ENCODE measurements at regions not wholly inside any gene's neighbourhood (a gene's known extent, or its start where the extent isn't known, plus 50 kb on each side); places are given as distances from the start of the nearest gene placed in this dataset.
A peak's percentile ranks its signal among the peaks of the same experiment; 100 is the strongest.

- H3K4me3 ChIP-seq (replicated peaks; ENCODE audit: low read depth, low read length), result no peak overlapping the region
- DNase-seq (ENCODE audit: extremely low read depth, low read depth), result no peak
- TF ChIP-seq CTCF (IDR thresholded peaks at IDR 0.05; ENCODE audit: low read depth, low read length, missing control alignments), result no peak
Measured at GRCh38 chr11:116460156-116460920, 312.4 kb downstream of the BUD13 start.

- TF ChIP-seq CTCF (IDR thresholded peaks at IDR 0.05; ENCODE audit: low read depth, low read length, missing control alignments), result no peak
- H3K4me3 ChIP-seq (replicated peaks; ENCODE audit: low read depth, low read length), result no peak overlapping the region
- no peak for DNase-seq (ENCODE audit: extremely low read depth, low read depth)
Measured at GRCh38 chr11:116459185-116460045, 313.4 kb downstream of the BUD13 start.

GRCh38 chr11:116458546-116458945, 314.2 kb downstream of the BUD13 start:
- H3K4me3 ChIP-seq (replicated peaks; ENCODE audit: low read depth, low read length), result no peak overlapping the region
- DNase-seq (ENCODE audit: extremely low read depth, low read depth), result no peak
- TF ChIP-seq CTCF (IDR thresholded peaks at IDR 0.05; ENCODE audit: low read depth, low read length, missing control alignments), result no peak

GRCh38 chr11:116457336-116458007, 315.3 kb downstream of the BUD13 start:
- H3K4me3 ChIP-seq (replicated peaks; ENCODE audit: low read depth, low read length), result no peak overlapping the region
- no peak for DNase-seq (ENCODE audit: extremely low read depth, low read depth)
- no peak for TF ChIP-seq CTCF (IDR thresholded peaks at IDR 0.05; ENCODE audit: low read depth, low read length, missing control alignments)

- no peak for DNase-seq (ENCODE audit: extremely low read depth, low read depth)
- no peak for TF ChIP-seq CTCF (IDR thresholded peaks at IDR 0.05; ENCODE audit: low read depth, low read length, missing control alignments)
Measured at GRCh38 chr11:116454951-116455350, 317.8 kb downstream of the BUD13 start.

GRCh38 chr11:116454020-116454645, 318.7 kb downstream of the BUD13 start:
- no peak overlapping the region for H3K4me3 ChIP-seq (replicated peaks; ENCODE audit: low read depth, low read length)
- TF ChIP-seq CTCF (IDR thresholded peaks at IDR 0.05; ENCODE audit: low read depth, low read length, missing control alignments), result peak; percentile 35
- peak; percentile 3 for DNase-seq (ENCODE audit: extremely low read depth, low read depth)

More at GRCh38 chr11:116454951-116455350, 317.8 kb downstream of the BUD13 start:
- H3K4me3 ChIP-seq (replicated peaks; ENCODE audit: low read depth, low read length), result no peak overlapping the region
